Suprapubic skin (tissue), 4 donors: ENCODE measurements at regions not wholly inside any gene's neighbourhood (a gene's known extent, or its start where the extent isn't known, plus 50 kb on each side); places are given as distances from the start of the nearest gene placed in this dataset.

ENCODE experiments used
- CTCF ChIP-seq, 2 donors: fragments of 200-600 bp in 1 of 2; fragments of 450-650 bp in 1 of 2; sonication (generic) in 1 of 2; IDR thresholded peaks; one replicate each; pipeline ENCODE4 v1.5.1; 2016 to 2019; ENCODE audit warnings: antibody characterized with exemption in 2 of 2, mild to moderate bottlenecking in 1 of 2, moderate library complexity in 1 of 2
- EP300 ChIP-seq: sonication (generic); formaldehyde crosslinking; IDR thresholded peaks from one replicate; pipeline ENCODE4 v1.6.1; 2017; ENCODE audit warnings: antibody characterized with exemption
- POLR2AphosphoS5 ChIP-seq, 3 donors: sonication (generic); formaldehyde crosslinking; IDR thresholded peaks; one replicate each; pipeline ENCODE4 v1.6.1; 2017; ENCODE audit warnings: antibody characterized with exemption in 3 of 3

DNA sequence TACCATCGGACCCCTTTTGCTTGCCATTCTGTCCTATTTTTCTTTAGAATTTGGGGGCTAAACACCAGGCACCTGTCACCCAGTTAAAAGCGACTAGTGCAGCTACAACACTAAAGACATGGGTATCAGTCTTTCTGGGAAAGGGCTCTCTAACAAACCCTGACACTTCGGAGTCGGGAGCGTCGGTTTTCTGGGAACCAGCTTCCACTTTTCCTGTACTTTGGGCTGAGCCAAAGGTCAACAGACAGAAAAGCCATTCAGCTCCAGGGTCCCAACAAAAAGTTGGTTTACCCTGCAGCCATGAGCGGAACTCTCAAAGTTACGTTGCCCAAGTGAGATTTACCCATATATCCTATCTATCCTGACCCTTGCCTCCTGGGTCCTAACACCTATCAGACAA lies 337.0 kb upstream of the SLITRK5 start:
- no peak for TF ChIP-seq CTCF (IDR thresholded peaks at IDR 0.05)
- TF ChIP-seq EP300 = no peak
- TF ChIP-seq POLR2AphosphoS5 (IDR thresholded peaks at IDR 0.05) = no peak
